Testis (tissue), 2 donors: ENCODE measurements at regions not wholly inside any gene's neighbourhood (a gene's known extent, or its start where the extent isn't known, plus 50 kb on each side); places are given as distances from the start of the nearest gene placed in this dataset.

Experiments used
- POLR2A ChIP-seq: fragments of 450-650 bp; IDR thresholded peaks from one replicate; pipeline ENCODE4 v1.6.1; 2017; ENCODE audit warnings: antibody characterized with exemption, mild to moderate bottlenecking, moderate library complexity
- TF ChIP-seq, protein P1 (sequence below), 3 experiments: fragments of 450-650 bp in 2 of 3; fragments of 200-600 bp in 1 of 3; sonication (generic) in 1 of 3; IDR thresholded peaks; one replicate each; pipeline ENCODE4 v1.5.1; 2016 to 2019; ENCODE audit warnings: antibody characterized with exemption in 3 of 3, mild to moderate bottlenecking in 2 of 3, moderate library complexity in 1 of 3

DNA sequence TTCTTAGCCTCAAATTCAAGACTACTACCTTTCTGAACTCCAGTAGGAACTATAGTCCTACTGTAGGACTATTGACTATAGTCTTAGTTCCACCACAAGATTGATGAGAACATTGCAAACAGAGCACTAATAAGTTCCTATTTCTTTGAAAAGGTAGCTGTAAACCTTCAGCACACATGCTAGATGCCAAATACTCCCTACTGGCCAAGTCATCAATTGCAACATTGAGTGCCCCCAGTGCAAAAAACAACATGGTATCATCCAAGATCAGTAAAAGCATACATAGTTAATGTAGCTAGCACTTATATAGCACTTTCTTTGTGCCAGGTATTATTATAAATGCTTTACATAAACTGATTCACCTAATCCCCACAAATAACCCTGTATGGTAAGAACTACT, 99.8 kb downstream of the MRPL39 start:
- TF ChIP-seq, protein P1, sequence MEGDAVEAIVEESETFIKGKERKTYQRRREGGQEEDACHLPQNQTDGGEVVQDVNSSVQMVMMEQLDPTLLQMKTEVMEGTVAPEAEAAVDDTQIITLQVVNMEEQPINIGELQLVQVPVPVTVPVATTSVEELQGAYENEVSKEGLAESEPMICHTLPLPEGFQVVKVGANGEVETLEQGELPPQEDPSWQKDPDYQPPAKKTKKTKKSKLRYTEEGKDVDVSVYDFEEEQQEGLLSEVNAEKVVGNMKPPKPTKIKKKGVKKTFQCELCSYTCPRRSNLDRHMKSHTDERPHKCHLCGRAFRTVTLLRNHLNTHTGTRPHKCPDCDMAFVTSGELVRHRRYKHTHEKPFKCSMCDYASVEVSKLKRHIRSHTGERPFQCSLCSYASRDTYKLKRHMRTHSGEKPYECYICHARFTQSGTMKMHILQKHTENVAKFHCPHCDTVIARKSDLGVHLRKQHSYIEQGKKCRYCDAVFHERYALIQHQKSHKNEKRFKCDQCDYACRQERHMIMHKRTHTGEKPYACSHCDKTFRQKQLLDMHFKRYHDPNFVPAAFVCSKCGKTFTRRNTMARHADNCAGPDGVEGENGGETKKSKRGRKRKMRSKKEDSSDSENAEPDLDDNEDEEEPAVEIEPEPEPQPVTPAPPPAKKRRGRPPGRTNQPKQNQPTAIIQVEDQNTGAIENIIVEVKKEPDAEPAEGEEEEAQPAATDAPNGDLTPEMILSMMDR (IDR thresholded peaks at IDR 0.05) = no peak
- no peak for TF ChIP-seq POLR2A
